DMS53 treated with DMSO at 0.1 percent for 48 hours (cell line): ENCODE measurements at regions not wholly inside any gene's neighbourhood (a gene's known extent, or its start where the extent isn't known, plus 50 kb on each side); places are given as distances from the start of the nearest gene placed in this dataset.

Source experiments
- DNase-seq: peaks from one replicate; lab custom pipeline; 2025; ENCODE audit not compliant: unreplicated experiment; lab: John Stamatoyannopoulos, UW

- DNase-seq = no peak
Observed at GRCh38 chr12:97321621-97322020, 141.0 kb upstream of the RMST start.

GRCh38 chr12:97322388-97322787, 140.2 kb upstream of the RMST start:
- no peak for DNase-seq

GRCh38 chr12:97323154-97323553, 139.4 kb upstream of the RMST start:
- DNase-seq = no peak

- no peak for DNase-seq
Observed at GRCh38 chr12:97324471-97324870, 138.1 kb upstream of the RMST start.

- no peak for DNase-seq
Observed at GRCh38 chr12:97335115-97335514, 127.5 kb upstream of the RMST start.

GRCh38 chr12:97336900-97337751, 125.5 kb upstream of the RMST start:
- DNase-seq = no peak

GRCh38 chr12:97342130-97342529, 120.5 kb upstream of the RMST start:
- no peak for DNase-seq

GRCh38 chr12:97347956-97348355, 114.6 kb upstream of the RMST start:
- DNase-seq = no peak

GRCh38 chr12:97358361-97358760, 104.2 kb upstream of the RMST start:
- DNase-seq = no peak

- no peak for DNase-seq
Observed at GRCh38 chr12:97359021-97359690, 103.4 kb upstream of the RMST start.

- DNase-seq = no peak
Observed at GRCh38 chr12:97363693-97364092, 98.9 kb upstream of the RMST start.

GRCh38 chr12:97368462-97369163, 94.0 kb upstream of the RMST start:
- no peak for DNase-seq

- DNase-seq = no peak
Observed at GRCh38 chr12:97375310-97375709, 87.3 kb upstream of the RMST start.

GRCh38 chr12:97380440-97380839, 82.2 kb upstream of the RMST start:
- peak; percentile 30 for DNase-seq

GRCh38 chr12:97385121-97385520, 77.5 kb upstream of the RMST start:
- DNase-seq = no peak

GRCh38 chr12:97386133-97386581, 76.4 kb upstream of the RMST start:
- DNase-seq = no peak

- DNase-seq = no peak
Observed at GRCh38 chr12:97387844-97388243, 74.8 kb upstream of the RMST start.

- no peak for DNase-seq
Observed at GRCh38 chr12:97394657-97395056, 67.9 kb upstream of the RMST start.

GRCh38 chr12:97397008-97397407, 65.6 kb upstream of the RMST start:
- DNase-seq = no peak

GRCh38 chr12:97398704-97399103, 63.9 kb upstream of the RMST start:
- DNase-seq = no peak

- DNase-seq = no peak
Observed at GRCh38 chr12:97404093-97404492, 58.5 kb upstream of the RMST start.

- peak; percentile 83 for DNase-seq
Observed at GRCh38 chr12:97404543-97404942, 58.1 kb upstream of the RMST start.
